GM21619 (cell line): ENCODE measurements at regions not wholly inside any gene's neighbourhood (a gene's known extent, or its start where the extent isn't known, plus 50 kb on each side); places are given as distances from the start of the nearest gene placed in this dataset.
"Not testable (repeated sequence)": the region's sequence is repeated elsewhere in the genome, so short reads cannot be mapped to it uniquely, and the experiment has no call there.

Experiments used
- ATAC-seq: cut with Tn5 transposase; IDR thresholded peaks from one replicate; pipeline ENCODE4 v1.9.1; 2021; ENCODE audit not compliant: unreplicated experiment

- ATAC-seq: not testable (repeated sequence)
Measured at GRCh38 chr9:115692868-115693267, 460.7 kb upstream of the PAPPA start.

- no peak for ATAC-seq
Measured at GRCh38 chr9:115694014-115694413, 459.6 kb upstream of the PAPPA start.

DNA sequence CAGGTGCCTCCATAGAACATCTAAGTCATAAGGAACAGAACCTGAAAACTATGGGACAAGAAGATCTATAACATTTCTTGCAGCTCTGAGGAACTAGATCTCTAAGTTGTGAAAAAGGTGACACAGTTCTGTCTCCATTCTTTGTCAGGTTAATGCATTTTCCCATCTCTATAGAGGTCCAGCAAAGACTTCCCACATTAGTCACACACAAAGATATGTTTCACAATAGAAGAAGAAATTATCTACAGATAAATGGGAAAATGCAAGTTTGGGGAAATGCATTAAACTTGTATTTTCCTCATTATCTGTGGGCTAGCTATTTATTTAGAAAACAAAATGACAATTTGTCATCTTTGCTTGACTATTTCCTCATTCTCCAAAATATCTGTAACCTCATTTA, 458.6 kb upstream of the PAPPA start:
- no peak for ATAC-seq

DNA sequence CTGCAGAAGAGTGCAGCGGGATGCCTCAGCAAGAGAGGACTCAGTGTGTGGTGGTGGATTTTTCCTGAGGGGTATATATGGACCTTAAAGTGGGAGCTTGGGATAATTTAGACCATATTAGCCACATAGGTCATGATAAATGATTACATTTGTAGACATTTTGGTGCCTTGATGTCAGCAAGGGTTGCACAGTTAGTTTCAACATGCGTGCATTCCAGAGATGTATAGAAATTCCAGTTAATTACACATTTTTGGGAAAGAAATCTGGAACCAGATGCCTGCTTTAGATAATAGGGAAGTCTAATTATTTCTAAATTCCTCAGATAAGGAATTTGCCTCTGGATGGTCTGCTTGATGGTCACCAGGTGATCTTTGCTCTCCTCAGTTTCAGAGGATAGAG, 440.6 kb upstream of the PAPPA start:
- no peak for ATAC-seq

- ATAC-seq: no peak
Measured at GRCh38 chr9:115715666-115716065, 437.9 kb upstream of the PAPPA start.

DNA sequence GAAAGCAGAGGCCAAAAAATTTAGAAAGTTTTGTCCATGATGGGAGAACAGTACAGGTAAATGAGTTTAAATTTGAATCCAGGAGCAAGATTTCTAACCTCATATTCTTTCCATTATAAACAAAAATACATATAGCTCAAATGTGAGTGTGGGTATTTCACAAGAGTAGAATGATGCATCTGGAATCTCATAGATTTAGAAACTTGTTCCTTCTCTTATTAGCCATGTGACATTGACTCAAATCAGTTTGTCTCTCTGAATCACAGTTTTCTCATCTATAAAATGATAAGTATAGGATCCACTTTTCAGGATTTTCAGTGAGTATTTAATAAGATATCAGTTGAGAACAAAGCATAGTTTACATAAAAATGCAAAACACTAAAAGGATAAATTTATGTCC, 436.3 kb upstream of the PAPPA start:
- no peak for ATAC-seq

GRCh38 chr9:115717711-115718173, 435.8 kb upstream of the PAPPA start:
- ATAC-seq: no peak

DNA sequence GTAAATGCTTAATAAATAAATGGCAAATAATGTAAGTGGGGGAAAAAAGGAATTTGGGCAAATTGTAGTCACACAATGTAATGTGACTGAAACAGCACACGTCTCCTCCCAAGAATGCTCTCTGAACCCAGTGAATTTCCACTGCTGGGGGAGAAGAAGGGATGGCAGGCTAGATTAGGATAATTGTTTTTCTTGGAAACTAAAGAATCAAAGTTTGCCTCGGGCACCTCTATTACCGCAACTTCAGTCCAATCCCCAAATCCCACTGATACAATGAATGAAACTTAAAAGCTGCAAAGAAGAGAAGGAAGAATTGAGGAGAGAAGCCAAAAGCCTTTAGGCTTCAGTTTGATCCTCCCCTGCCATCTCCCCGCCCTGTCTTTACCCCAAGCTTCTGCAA, 423.2 kb upstream of the PAPPA start:
- no peak for ATAC-seq

GRCh38 chr9:115730845-115731244, 422.7 kb upstream of the PAPPA start:
- ATAC-seq: no peak

DNA sequence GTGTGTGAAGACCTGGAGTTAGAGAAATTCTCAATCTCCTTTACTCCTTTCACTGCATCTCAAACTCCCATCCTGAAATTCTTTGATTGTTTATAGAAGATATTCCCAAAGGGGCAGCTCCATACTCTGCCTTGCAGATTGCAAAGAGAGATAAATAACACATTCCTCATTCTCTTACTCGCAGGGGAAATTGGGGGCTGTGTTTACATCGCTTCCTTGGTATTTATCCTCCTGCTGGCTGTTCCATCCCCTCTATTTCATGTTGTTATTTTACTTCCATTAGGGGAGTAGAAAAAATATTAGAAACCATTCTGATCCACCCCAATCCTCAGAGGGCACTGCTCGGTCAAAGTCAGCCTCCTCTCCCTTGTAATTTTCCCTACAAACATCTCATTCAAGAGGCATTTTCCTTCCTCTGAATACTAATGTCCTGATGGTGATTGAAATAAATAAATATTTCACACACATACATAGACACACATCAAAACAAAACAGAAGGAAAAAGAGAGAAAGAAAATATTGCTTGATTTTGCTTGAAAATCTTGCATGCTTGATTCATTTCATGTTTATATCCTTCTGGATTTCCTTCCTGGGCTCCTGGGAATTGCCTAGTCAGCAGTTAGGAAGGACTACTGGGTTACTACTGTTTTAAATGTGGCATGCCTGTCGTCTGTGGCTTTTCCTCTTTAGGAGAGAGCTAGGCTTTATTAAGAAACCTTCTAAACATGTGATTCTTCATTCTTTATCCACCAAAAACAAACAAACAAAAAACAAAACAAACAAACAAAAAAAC, 420.1 kb upstream of the PAPPA start:
- ATAC-seq: no peak

- no peak for ATAC-seq
Measured at GRCh38 chr9:115739096-115739875, 414.3 kb upstream of the PAPPA start.

DNA sequence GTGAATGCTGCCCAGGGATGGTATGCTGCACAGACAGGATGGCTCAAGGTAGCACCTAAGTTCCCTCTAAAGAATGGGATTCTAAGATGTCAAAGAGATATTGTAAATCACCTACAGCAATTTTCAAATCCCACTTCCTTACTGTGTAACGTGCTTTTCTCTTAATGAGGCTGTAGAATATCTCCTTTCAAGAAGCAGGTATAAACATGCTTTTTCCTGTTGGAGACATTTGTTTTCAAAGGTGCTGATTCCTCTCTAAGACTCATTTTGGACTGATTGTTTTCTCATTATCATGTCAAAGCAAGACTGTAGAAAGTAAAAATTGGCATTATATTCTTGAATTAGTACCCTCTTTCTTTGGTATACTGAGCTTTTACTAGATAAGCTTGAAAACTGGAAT, 412.6 kb upstream of the PAPPA start:
- ATAC-seq: no peak

DNA sequence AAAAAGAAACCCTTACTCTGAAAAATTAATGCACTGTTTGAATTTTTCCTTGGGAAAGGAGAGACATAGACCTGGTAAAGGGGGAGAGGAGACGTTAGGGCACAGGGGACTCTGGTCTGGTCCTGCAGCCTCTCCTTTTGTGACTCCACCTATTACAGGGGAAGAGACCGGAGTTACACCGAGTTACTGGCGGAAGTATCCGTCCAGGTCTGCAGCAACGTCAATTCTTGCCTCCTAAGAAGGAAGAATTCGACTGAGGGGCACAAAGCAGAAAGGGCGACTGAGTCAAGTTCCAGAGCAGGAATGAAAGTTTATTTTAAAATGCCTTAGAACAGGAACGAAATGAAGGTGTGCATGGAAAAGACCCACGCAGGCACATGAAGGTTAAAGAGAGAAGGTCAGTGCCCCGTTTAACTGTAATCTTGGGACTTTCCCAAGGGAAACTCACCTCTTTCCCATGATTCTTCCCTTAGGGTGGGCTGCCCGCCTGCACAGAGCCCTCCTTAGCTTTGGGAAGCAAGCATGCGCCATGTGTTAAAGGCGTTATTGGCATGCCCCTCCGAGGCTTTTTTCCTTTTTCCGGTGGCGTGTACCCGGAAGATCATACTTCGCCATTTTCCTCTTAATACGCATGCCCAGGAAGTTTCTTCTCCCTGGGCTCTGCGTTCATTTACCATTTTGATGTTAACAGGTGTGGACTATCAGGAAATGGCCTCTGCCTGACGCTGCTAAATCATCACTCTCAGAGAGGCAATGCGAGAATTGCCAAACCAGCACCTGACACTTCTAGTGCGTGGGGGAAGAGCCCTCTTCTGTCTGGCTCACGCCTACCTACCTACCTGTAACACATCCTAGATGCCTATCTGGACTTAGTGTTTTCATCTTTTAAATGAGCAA, 409.6 kb upstream of the PAPPA start:
- ATAC-seq: no peak

DNA sequence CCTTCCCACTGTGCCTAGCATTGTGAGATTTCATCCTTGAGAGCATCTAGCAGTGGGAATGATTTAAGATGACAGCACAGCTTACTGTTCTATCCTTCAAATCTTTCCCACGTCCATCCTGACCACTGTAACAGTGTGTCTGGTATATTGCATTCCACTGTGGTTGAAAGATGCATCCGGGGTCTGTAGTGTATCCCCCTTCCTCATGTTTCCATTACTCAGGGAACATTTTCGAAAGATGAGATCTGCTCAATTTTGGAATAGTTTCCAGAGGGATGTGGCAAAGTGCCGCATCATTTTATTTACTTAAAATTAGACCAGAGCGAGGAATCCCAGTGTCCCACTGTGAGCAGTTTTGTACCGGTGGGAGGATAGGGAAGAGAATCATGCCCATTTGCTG, 407.1 kb upstream of the PAPPA start:
- no peak for ATAC-seq

DNA sequence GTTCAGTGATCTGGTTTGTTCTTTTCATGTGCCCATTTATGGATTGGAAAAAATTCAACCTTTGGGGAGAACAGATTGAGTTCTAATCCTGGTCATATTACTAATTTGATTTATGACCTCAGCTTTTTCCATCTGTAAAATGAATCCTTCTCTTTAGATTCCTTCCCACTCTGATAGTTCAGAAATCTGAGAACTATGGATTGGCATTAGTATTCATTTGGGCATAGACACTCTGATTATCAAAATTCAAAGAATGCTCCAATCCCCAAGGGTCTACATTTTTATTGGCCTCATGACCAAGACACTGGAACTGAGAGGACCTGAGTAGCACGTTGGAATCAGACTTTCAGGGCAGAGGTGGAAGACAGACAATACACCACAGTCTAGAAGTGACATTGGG, 405.9 kb upstream of the PAPPA start:
- no peak for ATAC-seq

GRCh38 chr9:115756736-115757135, 396.9 kb upstream of the PAPPA start:
- no peak for ATAC-seq

DNA sequence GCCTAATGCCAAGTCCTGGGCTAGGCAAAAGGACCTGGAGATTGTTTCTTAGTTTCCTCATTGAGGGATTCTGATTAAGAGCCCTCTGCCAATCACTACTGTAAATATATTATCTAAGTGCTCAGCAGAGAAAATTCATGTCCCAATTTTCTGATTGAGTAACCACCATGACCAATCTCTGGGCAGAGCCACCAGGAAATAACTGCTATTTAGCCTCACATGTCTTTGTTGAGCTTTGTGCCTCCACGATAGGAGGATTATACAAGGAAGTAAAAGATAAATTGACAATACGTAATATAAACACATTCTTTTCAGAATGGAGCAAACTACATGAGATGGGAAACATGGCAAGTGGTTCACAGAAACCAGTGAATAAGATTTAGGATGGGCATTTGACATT, 396.1 kb upstream of the PAPPA start:
- ATAC-seq: no peak

DNA sequence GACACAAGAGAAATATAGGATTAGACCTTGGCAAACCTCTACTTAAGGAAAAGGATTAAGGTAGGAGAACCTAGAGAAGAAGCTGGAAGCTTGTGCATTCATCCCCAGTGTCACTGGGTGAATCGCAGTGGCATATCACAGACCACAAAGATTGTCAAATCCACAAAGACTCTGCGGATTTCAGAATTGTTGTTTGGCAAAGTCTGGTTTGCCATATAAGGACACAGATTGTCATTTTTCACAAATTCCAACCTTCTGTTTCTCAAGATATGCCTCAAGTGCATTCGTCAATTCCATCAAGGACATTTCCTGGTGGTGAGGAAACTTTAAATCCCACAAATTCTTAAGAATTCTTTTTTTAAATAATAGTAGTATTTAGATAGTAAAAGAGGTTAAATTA, 395.1 kb upstream of the PAPPA start:
- ATAC-seq: no peak

DNA sequence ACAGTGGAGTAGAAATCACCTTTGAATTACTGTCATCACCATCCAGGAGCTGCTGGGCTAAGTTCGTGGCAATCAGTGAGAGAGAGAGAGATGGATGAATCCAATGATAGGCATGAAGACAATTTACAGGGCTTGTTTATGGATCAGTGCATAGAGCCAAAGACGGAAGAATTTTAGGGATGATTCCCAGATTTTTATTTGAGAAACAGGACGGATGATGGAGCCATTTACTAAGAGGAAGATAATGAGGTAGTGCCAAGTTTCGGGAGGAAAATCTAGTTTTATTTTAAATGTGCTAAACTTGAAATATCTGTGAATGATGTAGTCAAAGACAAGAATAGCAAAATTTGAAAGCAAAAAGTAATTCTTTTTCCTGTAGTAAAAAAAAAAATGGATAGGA, 394.2 kb upstream of the PAPPA start:
- no peak for ATAC-seq

DNA sequence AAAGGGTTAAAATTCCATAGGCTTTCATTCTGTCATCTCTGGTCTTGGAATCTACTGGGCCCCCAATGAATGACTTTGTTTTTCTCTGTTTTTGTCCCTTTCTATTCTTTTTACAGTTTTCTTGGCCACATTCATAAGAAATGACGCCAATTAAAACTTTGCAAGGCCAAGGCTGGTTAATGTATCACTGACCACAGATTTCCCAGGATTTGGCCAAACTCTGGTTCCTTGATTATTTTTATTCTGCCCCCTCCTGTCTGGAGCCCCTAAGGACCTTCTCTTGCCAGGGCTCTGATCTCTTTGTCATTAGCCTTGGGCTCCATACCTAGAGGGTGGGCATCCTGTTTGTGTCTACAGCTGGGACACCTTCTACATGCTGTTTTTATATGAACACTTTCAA, 388.9 kb upstream of the PAPPA start:
- no peak for ATAC-seq

DNA sequence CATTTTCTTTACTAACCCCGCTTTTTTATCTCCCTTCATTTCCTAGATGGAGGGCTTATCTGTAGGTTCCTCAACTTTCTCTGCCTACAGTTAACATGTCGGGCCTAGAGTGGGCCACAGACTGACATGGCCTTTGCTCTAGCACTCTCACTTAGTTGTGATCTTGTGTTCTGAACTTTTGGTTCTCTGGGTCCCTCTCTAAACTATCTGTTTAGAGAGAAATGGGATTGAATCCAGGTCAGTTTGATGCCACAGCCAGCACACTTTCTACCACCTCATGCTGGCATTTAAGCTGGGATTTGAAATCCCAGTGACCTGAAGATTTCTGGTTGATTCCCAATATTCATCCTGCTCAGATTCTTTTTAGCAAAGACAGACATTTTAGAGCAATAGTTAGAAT, 388.5 kb upstream of the PAPPA start:
- ATAC-seq: no peak
